Neural cell (in vitro differentiated cells): ENCODE measurements at regions not wholly inside any gene's neighbourhood (a gene's known extent, or its start where the extent isn't known, plus 50 kb on each side); places are given as distances from the start of the nearest gene placed in this dataset.

Source experiments
- H2AFZ ChIP-seq: fragments of 200-600, 300-800 bp; sonication (generic), shearing (Covaris generic); 2 replicates; pipeline ENCODE4 v1.6.0; 2014; ENCODE audit warnings: low read depth, mild to moderate bottlenecking, antibody characterized with exemption, low read length, moderate library complexity
- H3F3A ChIP-seq: fragments of 200-600 bp; shearing (Covaris generic); 2 replicates; pipeline ENCODE4 v1.6.1; 2016; ENCODE audit warnings: mild to moderate bottlenecking, moderate library complexity, mixed read lengths, antibody characterized with exemption, low read length; ENCODE audit not compliant: insufficient read depth, poor library complexity, severe bottlenecking
- H3K27ac ChIP-seq: fragments of 200-600, 300-800 bp; sonication (generic), shearing (Covaris generic); 2 replicates; pipeline ENCODE4 v1.5.1; 2014; ENCODE audit warnings: mild to moderate bottlenecking, low read length, moderate library complexity
- H3K27me3 ChIP-seq: fragments of 300-800, 200-600 bp; sonication (generic), shearing (Covaris generic); 2 replicates; pipeline ENCODE4 v1.6.0; 2014; ENCODE audit warnings: mild to moderate bottlenecking, low read depth, low read length, moderate library complexity; ENCODE audit not compliant: insufficient read depth
- H3K36me3 ChIP-seq: fragments of 300-800, 200-600 bp; sonication (generic), shearing (Covaris generic); 2 replicates; pipeline ENCODE4 v1.5.1; 2014; ENCODE audit warnings: mild to moderate bottlenecking, antibody characterized with exemption, low read length, moderate library complexity; ENCODE audit not compliant: insufficient read depth
- H3K4me2 ChIP-seq: fragments of 300-800, 200-600 bp; sonication (generic), shearing (Covaris generic); 2 replicates; pipeline ENCODE4 v1.6.0; 2014; ENCODE audit warnings: mild to moderate bottlenecking, low read length
- H3K4me3 ChIP-seq: fragments of 300-800, 200-600 bp; sonication (generic), shearing (Covaris generic); 2 replicates; pipeline ENCODE4 v1.5.1; 2014; ENCODE audit warnings: mild to moderate bottlenecking, low read length, moderate library complexity
- H3K79me2 ChIP-seq: fragments of 200-600 bp; shearing (Covaris generic); replicated peaks from 2 replicates; pipeline ENCODE4 v1.6.0; 2014; ENCODE audit warnings: mild to moderate bottlenecking, low read length, moderate library complexity; ENCODE audit not compliant: insufficient read depth
- H3K9ac ChIP-seq: fragments of 300-800, 200-600 bp; sonication (generic), shearing (Covaris generic); 2 replicates; pipeline ENCODE4 v1.6.1; 2016; ENCODE audit warnings: mild to moderate bottlenecking, low read length, mixed read lengths
- H3K9me2 ChIP-seq: fragments of 200-600 bp; shearing (Covaris generic); 2 replicates; pipeline ENCODE4 v1.6.1; 2016; ENCODE audit warnings: mild to moderate bottlenecking, low read length, mixed read lengths; ENCODE audit not compliant: insufficient read depth
- H3K9me3 ChIP-seq: fragments of 200-600, 300-800 bp; sonication (generic), shearing (Covaris generic); 2 replicates; pipeline ENCODE4 v1.6.1; 2016; ENCODE audit warnings: mild to moderate bottlenecking, mixed run types, low read length, moderate library complexity, mixed read lengths
- H4K20me1 ChIP-seq: fragments of 200-600 bp; shearing (Covaris generic); 2 replicates; pipeline ENCODE4 v1.6.1; 2016; ENCODE audit warnings: mild to moderate bottlenecking, mixed run types; ENCODE audit not compliant: insufficient read depth
- CTCF ChIP-seq: fragments of 450-650 bp; IDR thresholded peaks from 2 replicates; pipeline ENCODE4 v1.5.1; 2014; ENCODE audit warnings: antibody characterized with exemption, mild to moderate bottlenecking, moderate library complexity; ENCODE audit not compliant: poor library complexity, severe bottlenecking
- EP300 ChIP-seq: fragments of 450-650 bp; conservative IDR thresholded peaks from 2 replicates; pipeline ENCODE4 v1.6.1; 2014; ENCODE audit warnings: antibody characterized with exemption, mild to moderate bottlenecking, moderate library complexity; ENCODE audit not compliant: poor library complexity, severe bottlenecking
- EZH2 ChIP-seq: fragments of 200-600, 300-800 bp; shearing (Covaris generic), sonication (generic); IDR thresholded peaks from 2 replicates; pipeline ENCODE4 v1.6.1; 2014; ENCODE audit warnings: antibody characterized with exemption, low read length, borderline replicate concordance, mild to moderate bottlenecking; ENCODE audit not compliant: insufficient read depth, poor library complexity, severe bottlenecking
- MXI1 ChIP-seq: fragments of 450-650 bp; conservative IDR thresholded peaks from 2 replicates; pipeline ENCODE4 v1.6.1; 2014; ENCODE audit warnings: antibody characterized with exemption, mild to moderate bottlenecking; ENCODE audit not compliant: poor library complexity, severe bottlenecking
- POLR2AphosphoS5 ChIP-seq: IDR thresholded peaks from 2 replicates; pipeline ENCODE4 v1.6.1; 2012
- RAD21 ChIP-seq: fragments of 450-650 bp; conservative IDR thresholded peaks from 2 replicates; pipeline ENCODE4 v1.6.1; 2014; ENCODE audit warnings: antibody characterized with exemption, mild to moderate bottlenecking, moderate library complexity
- REST ChIP-seq: IDR thresholded peaks from 2 replicates; pipeline ENCODE4 v1.6.1; 2012; ENCODE audit warnings: borderline replicate concordance
- SMC3 ChIP-seq: fragments of 450-650 bp; conservative IDR thresholded peaks from 2 replicates; pipeline ENCODE4 v1.6.1; 2014; ENCODE audit warnings: antibody characterized with exemption, mild to moderate bottlenecking, moderate library complexity; ENCODE audit not compliant: poor library complexity
- TAF1 ChIP-seq: IDR thresholded peaks from 2 replicates; pipeline ENCODE4 v1.6.1; 2012; ENCODE audit warnings: low read depth

- no peak overlapping the region for H3K27ac ChIP-seq
- no peak overlapping the region for H3K9ac ChIP-seq
- no peaks in the 10 kb centered on the region for H3F3A ChIP-seq
- H4K20me1 ChIP-seq: no peaks in the 10 kb centered on the region
- H3K79me2 ChIP-seq: no peaks in the 10 kb centered on the region
- H2AFZ ChIP-seq: no peak overlapping the region
- H3K36me3 ChIP-seq: no peaks in the 10 kb centered on the region
- H3K9me2 ChIP-seq: no peaks in the 10 kb centered on the region
- H3K4me3 ChIP-seq: no peak overlapping the region
- no peaks in the 10 kb centered on the region for H3K9me3 ChIP-seq
- TF ChIP-seq POLR2AphosphoS5 (no peak), EZH2 (no peak), RAD21 (no peak), EP300 (no peak)
- H3K4me2 ChIP-seq: no peak overlapping the region
- no peaks in the 10 kb centered on the region for H3K27me3 ChIP-seq
Measured at GRCh38 chr7:52195664-52196063, 839.8 kb upstream of the POM121L12 start.

DNA sequence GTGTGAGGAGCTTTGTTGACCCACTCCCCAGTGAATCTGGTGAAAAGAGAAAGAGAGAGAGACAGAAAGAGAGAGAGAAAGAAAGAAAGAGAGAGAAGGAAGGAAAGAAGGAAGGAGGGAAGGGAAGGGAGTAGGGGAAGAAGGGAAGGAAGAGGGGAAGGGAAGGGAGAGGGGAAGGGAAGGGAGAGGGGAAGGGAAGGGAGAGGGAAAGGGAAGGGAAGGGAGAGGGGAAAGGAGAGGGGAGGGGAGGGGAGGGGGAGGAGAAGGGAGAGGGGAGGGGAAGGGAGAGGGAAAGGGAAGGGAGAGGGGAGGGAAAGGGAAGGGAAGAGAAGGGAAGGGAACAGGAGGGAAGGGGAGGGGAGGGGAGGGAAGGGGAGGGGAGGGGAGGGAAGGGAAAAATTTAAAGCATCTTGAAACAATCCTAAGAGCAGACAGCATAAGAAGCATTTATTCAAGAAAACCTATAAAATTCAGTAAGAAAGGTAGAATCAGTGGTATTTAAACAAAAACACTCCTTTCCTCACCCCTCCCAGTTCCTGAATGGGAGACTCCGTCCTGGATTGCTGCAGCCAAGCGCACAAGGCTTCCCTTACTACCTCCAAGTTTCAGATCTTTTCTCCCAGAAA, 846.2 kb upstream of the POM121L12 start:
- Histone ChIP-seq H2AFZ (no peak overlapping the region), H3K27me3 (no peaks in the 10 kb centered on the region), H3K9me2 (no peaks in the 10 kb centered on the region), H3K4me2 (no peak overlapping the region), H3K79me2 (no peaks in the 10 kb centered on the region), H4K20me1 (no peaks in the 10 kb centered on the region), H3K36me3 (no peaks in the 10 kb centered on the region), H3K4me3 (no peak overlapping the region), H3K9me3 (no peaks in the 10 kb centered on the region), H3K27ac (no peak overlapping the region), H3K9ac (no peak overlapping the region), H3F3A (no peaks in the 10 kb centered on the region)
- no peak for TF ChIP-seq REST
- no peak for TF ChIP-seq CTCF
- TF ChIP-seq SMC3: no peak
- TF ChIP-seq MXI1: no peak
- no peak for TF ChIP-seq RAD21
- TF ChIP-seq EZH2: no peak
- TF ChIP-seq TAF1: no peak
- no peak for TF ChIP-seq EP300
